H9 (cell line): ENCODE measurements at regions not wholly inside any gene's neighbourhood (a gene's known extent, or its start where the extent isn't known, plus 50 kb on each side); places are given as distances from the start of the nearest gene placed in this dataset.
"Not testable (repeated sequence)": the region's sequence is repeated elsewhere in the genome, so short reads cannot be mapped to it uniquely, and the experiment has no call there.

ENCODE experiments used
- DNase-seq: peaks from one replicate; pipeline ENCODE4 v3.0.0-alpha.2; 2017
- H2AFZ ChIP-seq: one replicate; pipeline ENCODE4 v1.6.1; 2013; ENCODE audit warnings: mild to moderate bottlenecking, low read length, control low read depth, moderate library complexity
- H2AK5ac ChIP-seq: 2 replicates; pipeline ENCODE4 v1.6.1; 2013; ENCODE audit warnings: low read length, control low read depth, mixed read lengths; ENCODE audit not compliant: insufficient read length
- H2BK120ac ChIP-seq: one replicate; pipeline ENCODE4 v1.6.1; 2013; ENCODE audit warnings: low read depth, mild to moderate bottlenecking, low read length, control low read depth, inconsistent platforms; ENCODE audit not compliant: poor library complexity, severe bottlenecking
- H2BK12ac ChIP-seq: 2 replicates; pipeline ENCODE4 v1.6.1; 2013; ENCODE audit warnings: low read length, control low read depth, mixed read lengths, low read depth; ENCODE audit not compliant: insufficient read length
- H2BK15ac ChIP-seq: 2 replicates; pipeline ENCODE4 v1.6.1; 2013; ENCODE audit warnings: low read depth, low read length, control low read depth
- H2BK20ac ChIP-seq: one replicate; pipeline ENCODE4 v1.6.1; 2013; ENCODE audit warnings: low read depth, mild to moderate bottlenecking, low read length, control low read depth, inconsistent platforms; ENCODE audit not compliant: poor library complexity, severe bottlenecking
- H2BK5ac ChIP-seq: 2 replicates; pipeline ENCODE4 v1.6.1; 2013; ENCODE audit warnings: low read length, control low read depth, mixed read lengths; ENCODE audit not compliant: insufficient read length
- H3K14ac ChIP-seq: 2 replicates; pipeline ENCODE4 v1.6.1; 2013; ENCODE audit warnings: low read length, control low read depth; ENCODE audit not compliant: insufficient read depth
- H3K18ac ChIP-seq: 2 replicates; pipeline ENCODE4 v1.6.1; 2013; ENCODE audit warnings: low read depth, mild to moderate bottlenecking, mixed read lengths, low read length, control low read depth; ENCODE audit not compliant: insufficient read length
- H3K23ac ChIP-seq: 2 replicates; pipeline ENCODE4 v1.6.1; 2013; ENCODE audit warnings: low read length, control low read depth, mixed read lengths, low read depth; ENCODE audit not compliant: insufficient read length
- H3K23me2 ChIP-seq: 2 replicates; pipeline ENCODE4 v1.6.1; 2013; ENCODE audit warnings: low read depth, mild to moderate bottlenecking, mixed read lengths, low read length, control low read depth; ENCODE audit not compliant: insufficient read length, poor library complexity, severe bottlenecking
- H3K27ac ChIP-seq: 2 replicates; pipeline ENCODE4 v1.5.1; 2013; ENCODE audit warnings: low read length, control low read depth, mixed read lengths, low read depth; ENCODE audit not compliant: insufficient read length
- H3K27me3 ChIP-seq: 2 replicates; pipeline ENCODE4 v1.6.1; 2013; ENCODE audit warnings: low read length, control low read depth, inconsistent platforms; ENCODE audit not compliant: insufficient read depth
- H3K4ac ChIP-seq: 2 replicates; pipeline ENCODE4 v1.6.1; 2013; ENCODE audit warnings: low read depth, mild to moderate bottlenecking, control low read depth, inconsistent platforms, low read length, moderate library complexity
- H3K4me1 ChIP-seq: 2 replicates; pipeline ENCODE4 v1.6.1; 2013; ENCODE audit warnings: low read length, control low read depth, inconsistent platforms; ENCODE audit not compliant: insufficient read depth
- H3K4me2 ChIP-seq: 2 replicates; pipeline ENCODE4 v1.6.1; 2013; ENCODE audit warnings: low read length, control low read depth, mixed read lengths; ENCODE audit not compliant: insufficient read length, insufficient read depth
- H3K56ac ChIP-seq: 2 replicates; pipeline ENCODE4 v1.6.1; 2013; ENCODE audit warnings: low read depth, mild to moderate bottlenecking, mixed read lengths, low read length, control low read depth; ENCODE audit not compliant: insufficient read length
- H3K79me1 ChIP-seq: 2 replicates; pipeline ENCODE4 v1.6.1; 2013; ENCODE audit warnings: low read depth, mild to moderate bottlenecking, moderate library complexity, low read length, control low read depth, inconsistent platforms; ENCODE audit not compliant: insufficient read depth, poor library complexity, severe bottlenecking
- H3K79me2 ChIP-seq: 2 replicates; pipeline ENCODE4 v1.6.1; 2013; ENCODE audit warnings: low read length, control low read depth, inconsistent platforms; ENCODE audit not compliant: insufficient read depth
- H3K9ac ChIP-seq: 2 replicates; pipeline ENCODE4 v1.6.1; 2013; ENCODE audit warnings: low read length, control low read depth, mixed read lengths; ENCODE audit not compliant: insufficient read length; ENCODE audit errors: extremely low read depth
- H3K9me3 ChIP-seq: one replicate; pipeline ENCODE4 v1.6.1; 2013; ENCODE audit warnings: low read depth, low read length, inconsistent platforms; ENCODE audit not compliant: control insufficient read depth
- H3T11ph ChIP-seq: one replicate; pipeline ENCODE4 v1.6.1; 2013; ENCODE audit warnings: mild to moderate bottlenecking, low read length, control low read depth, inconsistent platforms
- H4K20me1 ChIP-seq: one replicate; pipeline ENCODE4 v1.6.1; 2013; ENCODE audit not compliant: control insufficient read depth, insufficient read length, insufficient read depth
- H4K5ac ChIP-seq: 2 replicates; pipeline ENCODE4 v1.6.1; 2013; ENCODE audit warnings: low read depth, mild to moderate bottlenecking, mixed read lengths, low read length, control low read depth; ENCODE audit not compliant: insufficient read length
- H4K8ac ChIP-seq: replicated peaks from 2 replicates; pipeline ENCODE4 v1.6.1; 2013; ENCODE audit warnings: low read length, control low read depth, mixed read lengths, low read depth; ENCODE audit not compliant: insufficient read length
- H4K91ac ChIP-seq: 2 replicates; pipeline ENCODE4 v1.6.1; 2013; ENCODE audit warnings: low read depth, mild to moderate bottlenecking, moderate library complexity, mixed read lengths, low read length, control low read depth; ENCODE audit not compliant: insufficient read length
- H3K27ac Mint-ChIP-seq, 3 experiments: 2 replicates in 2 of 3; 3 replicates in 1 of 3; pipeline ENCODE4 v1.8.0; 2020 to 2021; ENCODE audit warnings: mixed read lengths in 3 of 3, mild to moderate bottlenecking in 1 of 3, moderate library complexity in 1 of 3
- H3K27me3 Mint-ChIP-seq: 2 replicates; pipeline ENCODE4 v1.8.0; 2021; ENCODE audit warnings: low read depth, mild to moderate bottlenecking, moderate library complexity, mixed read lengths
- H3K36me3 Mint-ChIP-seq, 3 experiments: 2 replicates in 2 of 3; 3 replicates in 1 of 3; pipeline ENCODE4 v1.8.0; 2020 to 2021; ENCODE audit warnings: low read depth in 3 of 3, mixed read lengths in 3 of 3; ENCODE audit not compliant: insufficient read depth in 1 of 3
- H3K4me1 Mint-ChIP-seq, 2 experiments: 2 replicates each; pipeline ENCODE4 v1.8.0; 2020; ENCODE audit warnings: mixed read lengths in 2 of 2
- H3K4me3 Mint-ChIP-seq, 2 experiments: 2 replicates in 1 of 2; 3 replicates in 1 of 2; pipeline ENCODE4 v1.8.0; 2020 to 2021; ENCODE audit warnings: mild to moderate bottlenecking in 2 of 2, mixed read lengths in 2 of 2, moderate library complexity in 1 of 2
- H3K9me3 Mint-ChIP-seq, 2 experiments: 2 replicates in 1 of 2; 3 replicates in 1 of 2; pipeline ENCODE4 v1.8.0; 2020; ENCODE audit warnings: mild to moderate bottlenecking in 2 of 2, mixed read lengths in 2 of 2, moderate library complexity in 1 of 2
- WGBS: extraction: QIAGEN DNeasy Blood & Tissue Kit; methylation state at CpG from one replicate; pipeline ENCODE4 v1.1.7; 2013; ENCODE audit warnings: missing lambda C conversion rate, low lambda C conversion rate, mixed read lengths; ENCODE audit not compliant: insufficient read length; ENCODE audit errors: extremely low coverage; 5-methylcytosine and 5-hydroxymethylcytosine counted together

DNA sequence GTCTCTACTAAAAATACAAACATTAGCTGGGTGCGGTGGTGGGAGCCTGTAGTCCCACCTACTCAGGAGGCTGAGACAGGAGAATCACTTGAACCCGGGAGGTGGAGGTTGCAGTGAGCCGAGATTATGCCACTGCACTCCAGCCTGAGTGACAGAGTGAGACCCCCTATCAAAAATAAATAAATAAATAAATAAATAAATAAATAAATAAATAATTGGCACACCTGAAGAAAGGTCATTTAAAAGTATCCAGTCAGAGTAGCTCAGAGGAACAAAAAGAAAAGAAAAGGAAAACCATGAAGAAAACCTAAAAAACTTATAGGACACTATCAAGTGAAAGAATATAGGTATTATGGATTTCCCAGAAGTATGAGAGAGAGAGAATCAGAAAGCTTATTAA is 330.1 kb upstream of the AR start:
- H3K9me3 Mint-ChIP-seq: peaks cover 62 to 72% of the 10 kb centered on the region in 2 experiments
- not testable (repeated sequence) for H3K27me3 Mint-ChIP-seq, H3K23ac ChIP-seq, H3K23me2 ChIP-seq, H3K27ac Mint-ChIP-seq, H3K36me3 Mint-ChIP-seq, H2AK5ac ChIP-seq, H2BK120ac ChIP-seq, H3K9me3 ChIP-seq, H3K4me1 ChIP-seq, H2BK12ac ChIP-seq, H3K14ac ChIP-seq, H4K8ac ChIP-seq, H2BK5ac ChIP-seq, H3K4me3 Mint-ChIP-seq, H2BK15ac ChIP-seq, H3K56ac ChIP-seq, H3K4ac ChIP-seq, H3K79me2 ChIP-seq, DNase-seq, H4K20me1 ChIP-seq, H3K9ac ChIP-seq, H4K5ac ChIP-seq, H3K79me1 ChIP-seq, H2AFZ ChIP-seq, H3K4me2 ChIP-seq, H4K91ac ChIP-seq, H2BK20ac ChIP-seq, H3K4me1 Mint-ChIP-seq, H3K27me3 ChIP-seq, H3K18ac ChIP-seq, H3K27ac ChIP-seq, H3T11ph ChIP-seq
- no CpG with 5 or more reads among the region's 3 CpGs for WGBS
